AML-193 (cell line): ENCODE measurements at regions not wholly inside any gene's neighbourhood (a gene's known extent, or its start where the extent isn't known, plus 50 kb on each side); places are given as distances from the start of the nearest gene placed in this dataset.

Source experiments
- DNase-seq, 2 experiments: peaks; one replicate each; lab custom pipeline; 2025; lab: John Stamatoyannopoulos, UW

DNA sequence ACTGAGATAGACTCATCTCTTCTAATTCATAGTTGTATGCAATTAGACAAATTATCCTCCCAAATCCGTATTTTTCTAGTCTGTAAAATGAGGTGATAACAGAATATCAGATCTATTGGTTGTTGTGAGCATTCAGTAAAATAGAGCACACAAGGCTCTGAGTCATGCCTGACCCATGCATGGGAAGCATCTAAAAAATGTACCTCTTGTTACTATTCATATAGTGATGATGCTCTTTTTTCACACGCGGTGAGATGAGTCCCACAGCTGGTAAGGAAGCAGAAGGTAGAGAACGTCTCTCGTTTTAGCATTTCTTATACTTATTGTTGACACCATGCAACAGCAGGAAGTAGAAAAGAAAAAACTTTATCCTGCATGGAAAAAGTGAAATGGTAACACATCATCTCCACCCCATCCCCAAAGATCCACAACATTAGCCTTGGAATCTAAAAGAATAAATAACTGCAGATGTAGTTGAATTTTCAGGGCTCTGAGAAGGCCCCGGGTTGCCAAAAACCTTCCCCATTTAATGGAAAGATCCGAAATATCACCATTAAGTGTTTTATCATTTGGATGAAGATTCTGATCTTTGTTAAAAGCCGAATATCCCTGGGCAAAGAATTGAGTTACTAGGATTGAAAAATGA, 215.6 kb downstream of the TMEM114 start:
- DNase-seq = no peak

DNA sequence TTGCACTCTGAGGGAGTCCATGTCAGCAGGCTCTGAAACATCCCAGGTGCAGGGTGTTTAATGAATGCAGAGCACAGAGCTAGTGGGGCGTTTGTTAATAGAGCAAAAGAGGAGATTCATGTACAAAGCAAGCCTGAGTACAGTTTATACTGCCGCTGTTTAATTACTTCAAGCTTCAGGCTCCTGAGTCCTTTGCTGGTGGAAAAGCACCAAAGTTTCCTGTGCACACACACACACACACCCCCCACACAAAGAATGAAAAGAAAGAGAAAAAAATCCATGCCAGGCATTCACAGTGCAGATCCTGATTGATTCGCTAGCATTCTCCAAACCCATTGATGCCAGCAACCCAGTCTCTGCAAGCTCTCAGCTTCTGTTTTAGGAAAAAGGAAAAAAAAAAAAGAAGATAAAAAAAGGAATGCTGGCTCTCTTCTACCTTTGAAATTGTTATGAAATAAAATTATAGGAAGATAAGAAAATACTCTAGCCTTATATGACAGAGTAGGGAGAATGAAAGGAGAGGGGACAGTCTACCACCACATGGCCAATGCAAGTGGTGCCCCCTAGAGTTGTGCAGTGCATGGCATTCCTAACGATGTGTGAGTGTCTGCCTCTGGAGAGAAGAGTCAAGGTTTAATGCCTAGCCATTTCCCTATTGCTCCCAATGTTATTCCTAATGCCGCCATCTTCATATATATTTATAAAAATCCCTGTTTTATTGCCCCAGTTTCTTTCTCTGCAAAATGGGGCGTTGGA, 216.5 kb downstream of the TMEM114 start:
- no peak for DNase-seq

DNA sequence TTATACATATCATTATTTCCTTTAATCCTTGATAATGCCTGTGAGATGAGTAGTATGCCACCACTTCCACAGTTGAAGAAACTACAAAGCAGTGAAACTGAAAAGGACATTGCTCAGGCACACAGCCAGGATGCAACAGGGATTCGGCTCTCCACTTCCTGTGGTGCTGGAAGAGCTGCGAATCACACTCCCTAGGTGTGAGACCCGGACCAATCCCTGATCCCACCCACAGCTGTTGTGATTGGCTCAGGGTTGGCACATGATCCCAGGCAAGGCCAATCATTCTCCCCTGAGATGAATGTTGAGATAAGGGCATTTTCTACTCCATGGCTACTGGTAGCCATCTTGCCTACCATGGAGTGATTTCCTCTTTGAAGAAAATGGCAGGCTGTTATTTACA, 218.2 kb downstream of the TMEM114 start:
- DNase-seq = no peak

DNA sequence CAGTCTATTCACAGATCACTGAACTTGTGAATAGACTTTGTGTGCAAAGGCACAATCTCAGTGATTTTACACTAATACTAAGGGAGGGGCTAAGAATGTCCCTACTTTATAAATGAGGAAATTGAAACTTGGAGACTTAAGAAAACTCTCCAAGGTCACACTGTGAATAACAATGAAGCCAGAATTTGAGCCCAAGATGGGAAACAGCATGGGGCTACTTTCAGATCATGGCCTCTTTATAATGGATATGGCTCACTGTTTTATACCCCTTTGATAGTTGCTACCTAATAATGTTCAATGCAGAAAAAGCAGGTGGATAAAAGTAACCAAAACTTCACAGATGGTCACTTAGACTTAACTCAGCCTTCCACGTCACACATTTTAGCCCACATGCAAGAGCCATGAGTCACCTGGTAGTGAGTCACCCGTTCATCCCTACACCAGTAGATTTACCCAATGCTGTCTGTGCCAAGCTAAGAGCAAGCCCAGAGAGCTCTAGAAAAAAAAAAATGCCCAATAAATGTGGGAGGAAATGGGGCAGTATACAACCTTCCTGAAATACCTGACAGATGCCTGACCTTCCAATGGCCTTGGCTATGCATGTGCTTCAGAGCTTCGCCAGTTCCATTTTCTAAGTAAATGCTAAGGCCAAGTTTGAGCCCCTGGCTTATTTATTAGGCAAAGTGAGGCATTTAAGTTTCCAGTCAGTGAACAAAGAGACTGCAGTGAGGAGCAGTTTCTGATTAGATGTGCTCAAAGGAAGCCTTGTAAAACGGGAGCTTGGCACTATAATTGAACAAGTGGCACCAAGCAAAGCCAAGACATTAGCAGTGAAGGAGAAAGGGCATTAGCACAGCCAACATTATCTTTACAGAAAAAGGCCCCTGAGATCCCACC, 219.7 kb downstream of the TMEM114 start:
- DNase-seq = no peak

DNA sequence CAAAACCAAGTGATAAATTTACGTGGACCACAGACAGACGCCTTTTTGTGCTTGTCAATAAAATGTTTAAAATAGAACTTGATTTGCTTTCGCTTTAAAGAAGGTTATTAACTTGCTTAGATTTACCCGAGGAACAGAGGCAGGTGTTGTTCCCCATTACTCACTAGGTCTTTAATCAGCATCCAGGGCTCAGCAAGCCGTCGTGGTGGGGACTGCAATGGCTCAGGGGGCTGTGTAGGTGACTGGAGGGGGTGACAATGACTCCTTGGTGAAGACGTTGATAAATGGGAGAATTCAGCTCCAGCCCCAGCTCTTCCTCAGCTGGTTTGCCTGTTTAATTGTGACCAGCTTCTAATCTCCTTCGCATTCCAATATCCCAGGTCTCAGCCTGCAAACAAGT, 231.4 kb downstream of the TMEM114 start:
- DNase-seq = no peak

DNA sequence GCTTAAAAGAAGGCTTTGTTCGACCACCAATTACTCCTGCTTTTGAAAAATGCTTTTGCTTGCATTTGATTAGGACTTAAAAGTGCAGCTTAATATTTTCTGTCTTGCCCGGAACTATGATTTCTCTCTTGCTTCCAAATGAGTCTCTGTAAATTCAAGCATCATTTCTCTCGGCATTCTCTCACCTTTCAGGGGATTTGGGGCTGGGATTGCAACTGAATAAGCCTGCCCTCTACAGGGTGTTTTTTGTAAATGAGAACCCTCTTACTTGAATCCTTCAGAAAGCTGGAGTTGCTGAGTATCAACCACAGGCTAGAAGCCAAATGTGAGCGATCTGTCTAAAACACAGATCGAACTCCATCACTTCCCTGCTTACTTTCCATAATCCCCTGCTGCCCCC, 234.6 kb downstream of the TMEM114 start:
- no peak for DNase-seq

DNA sequence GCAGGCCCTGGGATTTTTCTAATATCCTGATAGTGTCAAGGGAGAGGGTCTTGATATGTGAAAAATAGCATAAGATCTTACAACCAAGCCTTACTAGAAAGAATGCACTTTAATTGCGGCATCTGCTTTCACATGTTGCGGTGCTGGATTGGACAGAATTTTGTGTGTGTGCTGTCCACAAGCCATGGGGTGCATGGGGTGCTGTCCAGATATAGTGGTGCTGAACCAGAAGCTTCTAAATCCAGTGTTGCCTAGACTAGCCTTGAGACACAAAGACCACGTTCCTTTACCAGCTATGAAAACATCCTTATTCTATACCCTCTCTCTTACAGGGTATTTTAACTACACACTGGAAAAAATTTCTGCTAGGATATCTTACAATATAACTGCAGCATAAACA, 244.0 kb downstream of the TMEM114 start:
- DNase-seq = no peak

DNA sequence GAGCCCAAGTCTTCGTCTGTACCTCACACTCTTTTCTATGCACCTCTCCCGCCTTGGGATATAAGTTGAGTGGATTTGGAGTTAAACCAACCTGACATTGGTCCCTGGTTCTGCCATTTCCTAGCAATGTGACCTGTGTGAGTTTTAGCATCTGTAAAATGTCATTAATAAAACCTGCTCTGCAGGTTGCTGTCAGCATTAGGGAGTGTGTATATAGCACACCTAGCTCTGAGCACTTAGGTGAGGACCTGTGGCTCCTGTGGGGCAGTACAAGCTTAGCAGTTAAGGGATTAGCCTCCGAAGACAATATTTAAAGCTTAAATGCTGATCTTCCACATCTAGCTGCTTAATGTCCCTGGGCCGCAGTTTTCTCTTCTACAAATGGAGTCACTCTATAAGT, 248.0 kb downstream of the TMEM114 start:
- DNase-seq = no peak

DNA sequence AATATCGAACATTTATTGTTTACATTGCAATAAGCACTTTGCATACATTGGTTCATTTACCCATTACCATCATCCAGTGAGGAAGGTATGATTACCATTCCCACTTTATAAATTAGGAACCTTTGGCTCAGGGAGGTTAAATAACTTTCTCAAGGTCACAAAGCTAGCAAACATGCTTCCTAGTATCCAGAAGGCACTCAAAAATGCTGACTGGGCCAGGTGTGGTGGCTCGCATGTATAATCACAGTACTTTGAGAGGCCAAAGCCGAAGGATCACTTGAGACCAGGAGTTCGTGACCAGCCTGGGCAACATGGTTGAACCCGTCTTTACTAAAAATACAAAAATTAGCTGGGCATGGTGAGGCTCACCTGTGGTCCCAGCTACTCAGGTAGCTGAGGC, 259.6 kb downstream of the TMEM114 start:
- no peak for DNase-seq

DNA sequence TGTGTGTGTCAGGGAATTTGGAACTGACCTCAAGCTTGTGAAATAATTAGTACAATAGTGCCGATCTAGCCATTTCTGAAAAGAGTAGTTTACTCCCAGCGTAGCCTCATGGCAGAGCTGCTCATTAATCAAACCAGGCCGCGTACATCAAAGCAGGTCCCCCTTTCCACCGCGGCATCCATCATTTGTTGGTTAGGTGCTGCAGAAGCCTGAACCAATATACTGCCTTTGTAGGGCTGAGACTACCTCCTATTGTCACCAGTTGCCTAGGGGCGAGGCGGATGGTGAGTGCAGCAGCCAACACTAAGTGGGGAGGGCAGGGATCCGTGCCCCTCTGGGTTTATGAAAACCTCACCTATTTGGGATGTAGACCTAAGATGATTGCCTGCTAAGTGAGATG, 264.1 kb downstream of the TMEM114 start:
- no peak for DNase-seq

DNA sequence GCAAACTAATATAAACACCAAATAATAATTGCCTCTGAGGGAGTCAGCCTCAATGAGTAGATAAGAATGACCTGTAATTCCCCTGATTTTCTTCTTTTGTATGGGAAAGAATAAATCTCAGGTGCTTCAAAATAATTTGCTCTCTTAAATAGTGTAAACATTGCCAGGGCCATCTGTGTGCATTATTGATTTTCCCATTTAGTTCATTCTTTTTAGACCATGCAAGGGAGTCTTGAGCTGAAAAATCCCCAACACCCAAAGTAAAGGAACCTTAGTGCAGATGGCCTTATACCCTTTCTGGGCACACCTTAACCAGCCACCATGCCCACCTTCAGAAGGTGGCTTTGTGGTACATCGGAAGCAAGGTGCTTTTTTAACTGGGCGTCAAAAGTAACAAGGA, 267.2 kb downstream of the TMEM114 start:
- no peak for DNase-seq

DNA sequence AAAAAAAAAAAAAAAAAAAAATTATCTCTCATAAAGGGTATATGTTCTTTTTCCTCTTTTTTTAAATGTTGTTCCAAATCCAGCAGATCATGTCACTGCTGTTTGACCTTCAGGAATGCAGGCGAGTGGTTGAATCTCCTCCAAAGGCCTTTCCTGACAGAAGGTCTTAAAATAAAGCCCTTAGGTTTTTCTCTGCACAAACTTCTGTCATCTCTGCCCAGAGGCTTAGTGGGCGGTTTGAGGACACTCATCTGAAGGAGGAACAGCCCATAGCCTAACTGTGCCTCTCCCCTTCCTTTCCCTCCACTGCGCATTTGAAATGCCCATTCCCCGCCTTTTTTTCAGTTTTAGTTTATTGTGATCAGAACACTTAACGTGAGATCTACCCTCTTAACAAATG, 270.2 kb downstream of the TMEM114 start:
- no peak for DNase-seq

DNA sequence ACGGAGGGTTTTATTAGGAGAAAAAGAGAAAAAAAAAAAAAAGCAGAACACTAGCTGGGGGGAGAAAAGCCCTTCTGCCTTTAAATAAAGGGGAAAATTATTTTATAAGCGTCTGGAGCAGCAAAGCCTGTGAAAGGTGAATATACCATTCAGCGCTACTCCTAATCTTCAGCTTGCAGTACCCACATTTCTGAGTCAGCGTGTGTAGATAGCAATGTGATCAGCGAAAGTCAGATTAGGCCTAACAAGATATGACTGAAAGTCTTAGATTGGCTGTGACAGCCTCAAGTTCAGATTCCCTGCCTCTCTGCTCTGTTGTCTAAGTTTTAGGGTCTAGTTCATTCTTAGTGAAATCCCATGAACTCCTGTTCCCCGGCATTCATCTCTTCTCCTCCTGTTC, 279.5 kb downstream of the TMEM114 start:
- DNase-seq = no peak

DNA sequence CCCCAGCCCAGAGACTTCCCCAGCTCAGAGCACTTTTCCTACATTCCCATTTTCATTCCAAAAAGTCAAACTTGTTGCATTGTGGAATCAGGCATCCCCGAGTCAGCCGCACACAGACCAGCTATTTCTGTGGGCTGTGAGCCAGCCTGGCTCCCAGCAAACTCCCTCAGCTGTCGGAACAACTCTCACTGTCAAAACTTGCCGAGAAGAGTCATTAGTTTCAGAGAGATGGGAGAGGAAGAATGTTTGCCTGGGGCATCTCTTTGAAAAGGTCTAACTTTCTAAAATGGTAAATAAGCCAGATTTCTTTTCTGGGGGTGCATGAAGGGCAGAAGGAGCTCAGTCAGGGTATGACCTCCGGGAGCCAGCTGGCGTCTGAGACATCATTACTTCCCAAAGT, 280.0 kb downstream of the TMEM114 start:
- no peak for DNase-seq

DNA sequence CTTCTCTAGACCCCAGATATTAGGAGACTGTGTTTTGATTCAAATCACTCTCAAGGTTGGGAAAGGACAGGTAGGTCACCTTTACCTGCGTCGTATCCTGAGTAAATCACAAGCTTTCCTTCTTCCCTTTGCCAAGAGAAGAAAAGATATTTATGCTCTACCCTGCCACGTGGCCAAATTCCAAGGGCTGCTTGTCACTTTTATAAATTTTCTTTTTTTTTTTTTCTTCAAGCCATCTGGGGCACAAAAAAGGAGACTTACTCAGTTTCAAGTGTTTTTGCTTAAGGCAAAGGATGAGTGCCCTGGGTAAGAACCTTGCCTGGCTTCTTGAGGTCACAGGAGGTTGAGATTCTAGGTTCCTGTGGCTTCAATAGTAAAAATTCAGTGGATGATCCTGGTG, 285.1 kb downstream of the TMEM114 start:
- DNase-seq = no peak

DNA sequence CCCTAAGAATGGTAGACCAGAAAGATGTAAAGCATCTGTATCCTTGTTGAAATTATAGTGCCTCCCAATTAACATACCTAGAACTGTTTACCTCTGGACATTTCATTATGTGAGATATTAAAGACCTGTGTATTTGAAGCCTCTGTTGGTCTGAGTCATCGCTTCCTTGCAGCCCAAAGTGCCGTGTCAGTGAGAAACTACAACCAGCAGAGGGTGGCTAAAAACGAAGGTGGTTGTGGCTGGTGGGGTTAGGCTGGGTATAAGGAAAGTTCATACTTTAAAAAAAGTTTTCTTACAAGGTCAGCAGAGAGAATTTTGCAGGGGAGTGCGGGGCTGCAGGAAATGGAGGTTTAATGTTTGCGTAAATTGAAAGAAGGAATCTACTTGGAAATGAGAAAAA, 290.7 kb downstream of the TMEM114 start:
- DNase-seq = no peak

DNA sequence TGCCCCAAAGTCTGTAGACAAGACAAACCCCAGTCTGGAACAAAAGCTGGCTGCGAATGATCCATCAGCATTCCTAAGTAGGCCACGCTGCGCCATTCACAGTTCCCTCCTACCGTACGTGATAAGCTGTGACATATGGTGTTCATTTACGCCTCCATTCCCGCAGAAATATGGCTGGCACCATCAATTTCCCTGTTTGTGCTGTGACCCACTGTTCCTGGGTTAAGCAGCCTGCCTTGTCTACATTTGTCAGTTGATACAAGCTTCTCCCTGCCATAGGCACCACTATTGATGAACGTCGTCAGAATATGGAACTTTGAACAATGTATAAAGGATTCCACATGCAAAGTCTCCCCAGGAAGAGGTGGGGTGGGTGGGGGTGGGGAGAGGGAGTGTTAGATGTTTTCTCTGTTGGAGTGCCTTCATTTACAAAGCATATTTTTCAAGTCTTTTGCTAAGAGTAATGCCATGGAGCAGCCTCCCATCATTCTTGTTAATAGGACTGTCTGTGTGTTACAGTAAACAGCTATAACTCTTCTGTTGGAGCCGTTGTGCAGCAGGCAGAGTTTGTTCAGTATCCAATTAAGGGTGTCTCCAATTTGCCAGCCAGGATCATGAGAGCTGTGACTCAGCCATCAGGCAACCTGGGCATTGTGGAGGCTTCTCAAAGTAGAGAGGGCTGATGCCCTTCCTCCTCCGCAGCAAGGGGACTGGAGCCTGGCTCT, 294.6 kb downstream of the TMEM114 start:
- DNase-seq = no peak

DNA sequence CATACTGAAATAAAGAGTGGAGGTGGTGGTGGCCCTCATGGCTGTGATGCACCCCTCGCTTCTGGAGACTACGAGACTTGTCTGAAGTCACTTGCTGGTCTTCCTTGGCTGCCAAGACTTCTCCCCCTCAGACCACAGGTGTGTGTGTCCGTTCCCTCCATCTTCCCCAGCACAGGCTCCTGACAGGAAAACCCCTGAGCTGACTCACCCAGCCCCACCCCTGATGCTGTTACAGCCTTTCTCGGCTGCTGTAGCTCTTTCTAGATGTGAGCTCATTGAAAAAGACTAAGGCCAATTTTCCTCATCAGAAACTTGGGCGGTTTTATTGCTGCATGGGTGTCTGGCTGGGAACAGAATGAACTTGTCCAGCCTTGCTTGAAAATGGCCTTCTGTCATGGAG, 296.9 kb downstream of the TMEM114 start:
- DNase-seq = no peak

DNA sequence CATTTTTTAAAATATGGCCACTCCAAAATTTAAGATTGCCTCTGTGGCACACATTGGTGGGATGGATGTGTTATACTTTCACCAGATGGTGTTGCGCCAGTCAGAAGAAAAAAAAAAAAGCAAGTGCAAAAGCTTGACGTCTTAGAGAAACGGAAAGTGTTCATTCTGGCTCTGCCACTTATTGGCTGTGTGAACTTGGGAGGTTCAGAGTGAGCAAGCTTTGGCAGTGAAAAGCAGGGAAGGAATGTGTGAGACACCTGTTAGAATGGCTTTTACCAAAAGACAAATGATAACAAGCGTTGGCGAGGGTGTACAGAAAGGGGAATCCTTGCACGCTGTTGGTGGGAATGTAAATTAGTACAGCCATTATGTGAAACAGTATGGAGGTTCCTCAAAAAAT, 298.0 kb downstream of the TMEM114 start:
- no peak for DNase-seq

DNA sequence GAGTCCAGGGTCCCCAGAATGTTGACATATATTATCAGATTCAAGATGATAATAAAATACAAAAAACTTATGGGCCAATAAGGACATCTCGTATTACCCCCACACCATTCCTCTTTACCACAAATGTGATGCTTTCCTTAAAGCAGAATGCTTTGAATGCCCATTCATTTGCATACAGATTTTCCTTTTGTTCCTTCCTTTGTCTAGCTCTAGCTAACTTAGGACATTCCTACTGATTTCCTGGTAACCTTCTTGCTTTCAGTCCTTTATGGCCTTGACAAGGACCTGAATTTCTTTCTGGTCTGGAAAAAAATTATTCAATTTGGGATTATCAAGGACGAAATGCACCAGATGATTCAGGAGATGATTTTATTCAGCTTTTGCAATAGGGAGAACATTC, 304.0 kb downstream of the TMEM114 start:
- no peak for DNase-seq

DNA sequence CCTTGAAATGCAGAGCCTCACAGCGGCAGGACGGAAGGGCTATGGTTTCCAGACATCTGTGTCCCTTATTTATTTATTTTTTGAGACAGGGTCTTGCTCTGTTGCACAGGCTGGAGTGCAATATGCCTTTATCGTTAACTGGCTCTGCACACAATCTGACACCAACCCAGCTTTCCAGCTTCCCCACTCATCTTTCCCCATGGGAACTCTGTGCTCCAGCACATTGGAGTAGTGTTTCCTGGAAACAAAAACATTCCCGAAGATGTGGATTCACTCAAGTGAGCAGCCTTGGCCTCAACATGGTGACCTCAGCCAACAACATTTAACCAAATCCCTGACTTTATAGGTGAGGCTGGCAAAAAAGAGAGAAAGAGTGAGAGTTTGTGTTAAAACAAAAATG, 307.1 kb downstream of the TMEM114 start:
- DNase-seq = no peak

DNA sequence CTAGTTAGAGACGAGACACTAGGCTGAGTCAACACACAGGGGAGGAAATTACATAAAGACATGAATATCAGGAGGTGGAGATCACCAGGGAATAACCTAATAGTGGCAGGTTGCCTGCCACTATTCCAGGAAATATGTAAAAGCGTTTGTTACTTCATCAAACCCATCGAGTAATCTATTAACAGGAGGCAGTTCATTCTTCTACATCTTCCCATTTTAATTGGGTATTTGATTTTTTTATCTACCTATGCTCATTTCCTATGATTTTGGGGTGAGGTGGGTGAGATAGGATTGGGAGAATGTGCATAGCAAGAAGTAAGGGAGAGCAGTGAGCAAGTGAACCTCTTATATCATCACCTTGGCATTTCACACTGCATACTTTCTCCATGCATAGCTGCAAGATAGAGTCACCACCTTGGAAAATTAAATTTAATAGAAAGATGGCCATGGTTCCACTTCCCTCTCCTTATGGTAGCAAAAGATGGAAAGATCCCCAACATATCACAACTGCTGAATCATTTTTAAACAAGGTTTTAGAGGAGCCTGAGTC, 312.2 kb downstream of the TMEM114 start:
- DNase-seq = no peak
